ENCODE measurements at regions not wholly inside any gene's neighbourhood (a gene's known extent, or its start where the extent isn't known, plus 50 kb on each side); places are given as distances from the start of the nearest gene placed in this dataset.

GRCh38 chr4:138596896-138597295 is 354.7 kb upstream of the SLC7A11 start:
- TF ChIP-seq CTCF (conservative IDR thresholded peaks at IDR 0.05; ENCODE audit: control insufficient read depth, insufficient read depth, low read depth, low read length) = no peak

GRCh38 chr4:138595731-138596460 is 353.7 kb upstream of the SLC7A11 start:
- TF ChIP-seq CTCF (conservative IDR thresholded peaks at IDR 0.05; ENCODE audit: control insufficient read depth, insufficient read depth, low read depth, low read length) = no peak
- peak; percentile 25 for DNase-seq (ENCODE audit: low read depth)
- H3K4me3 ChIP-seq (ENCODE audit: control insufficient read depth, low read depth, low read length) = no peak overlapping the region

More at GRCh38 chr4:138596896-138597295, 354.7 kb upstream of the SLC7A11 start:
- H3K4me3 ChIP-seq (ENCODE audit: control insufficient read depth, low read depth, low read length) = no peak overlapping the region
- no peak for DNase-seq (ENCODE audit: low read depth)

- TF ChIP-seq CTCF (conservative IDR thresholded peaks at IDR 0.05; ENCODE audit: control insufficient read depth, insufficient read depth, low read depth, low read length) = no peak
- no peak overlapping the region for H3K4me3 ChIP-seq (ENCODE audit: control insufficient read depth, low read depth, low read length)
- DNase-seq (ENCODE audit: low read depth) = no peak
Measured at GRCh38 chr4:138595171-138595570, 353.0 kb upstream of the SLC7A11 start.

- no peak overlapping the region for H3K4me3 ChIP-seq (ENCODE audit: control insufficient read depth, low read depth, low read length)
- no peak for TF ChIP-seq CTCF (conservative IDR thresholded peaks at IDR 0.05; ENCODE audit: control insufficient read depth, insufficient read depth, low read depth, low read length)
- DNase-seq (ENCODE audit: low read depth) = no peak
Measured at GRCh38 chr4:138592796-138593195, 350.6 kb upstream of the SLC7A11 start.

GRCh38 chr4:138591808-138592207 is 349.7 kb upstream of the SLC7A11 start:
- no peak for DNase-seq (ENCODE audit: low read depth)
- TF ChIP-seq CTCF (conservative IDR thresholded peaks at IDR 0.05; ENCODE audit: control insufficient read depth, insufficient read depth, low read depth, low read length) = no peak
- no peak overlapping the region for H3K4me3 ChIP-seq (ENCODE audit: control insufficient read depth, low read depth, low read length)

GRCh38 chr4:138588501-138588900 is 346.4 kb upstream of the SLC7A11 start:
- TF ChIP-seq CTCF (conservative IDR thresholded peaks at IDR 0.05; ENCODE audit: control insufficient read depth, insufficient read depth, low read depth, low read length) = no peak
- H3K4me3 ChIP-seq (ENCODE audit: control insufficient read depth, low read depth, low read length) = no peak overlapping the region
- no peak for DNase-seq (ENCODE audit: low read depth)

Measured in fibroblast of mammary gland (primary cell).